Astrocyte of the spinal cord (primary cell): ENCODE measurements at regions not wholly inside any gene's neighbourhood (a gene's known extent, or its start where the extent isn't known, plus 50 kb on each side); places are given as distances from the start of the nearest gene placed in this dataset.

Experiments used
- DNase-seq: peaks from one replicate; pipeline ENCODE4 v3.0.0; 2011; ENCODE audit warnings: low read depth, low spot score
- H3K4me3 ChIP-seq: 2 replicates; pipeline ENCODE4 v1.5.1; 2011; ENCODE audit warnings: low read depth, mild to moderate bottlenecking, low read length, moderate library complexity
- CTCF ChIP-seq: IDR thresholded peaks from 2 replicates; pipeline ENCODE4 v1.5.1; 2012; ENCODE audit warnings: low read depth, mild to moderate bottlenecking, low read length, inconsistent platforms
- in situ Hi-C: cut with HindIII; loops from 2 replicates; pipeline ENCODE4 v1.10.0; 2017; ENCODE audit warnings: low sequenced_read_pairs

- TF ChIP-seq CTCF = no peak
- DNase-seq = no peak
- in situ Hi-C loops = no loop called here
- no peak overlapping the region for H3K4me3 ChIP-seq
Measured at GRCh38 chr9:96048104-96048955, 172.8 kb downstream of the ERCC6L2 start.

GRCh38 chr9:96047741-96048103 lies 172.2 kb downstream of the ERCC6L2 start:
- in situ Hi-C loops = no loop called here
- H3K4me3 ChIP-seq = no peak overlapping the region
- TF ChIP-seq CTCF = no peak
- no peak for DNase-seq

- no peak for DNase-seq
- no peak for TF ChIP-seq CTCF
- no peak overlapping the region for H3K4me3 ChIP-seq
- in situ Hi-C loops = no loop called here
Measured at GRCh38 chr9:96047116-96047639, 171.7 kb downstream of the ERCC6L2 start.

GRCh38 chr9:96045811-96046210 lies 170.3 kb downstream of the ERCC6L2 start:
- no peak for TF ChIP-seq CTCF
- no peak for DNase-seq
- in situ Hi-C loops = no loop called here
- H3K4me3 ChIP-seq = no peak overlapping the region

GRCh38 chr9:96044401-96044800 lies 168.9 kb downstream of the ERCC6L2 start:
- in situ Hi-C loops = no loop called here
- TF ChIP-seq CTCF = no peak
- no peak for DNase-seq
- H3K4me3 ChIP-seq = no peak overlapping the region

GRCh38 chr9:96040591-96041461 lies 165.3 kb downstream of the ERCC6L2 start:
- in situ Hi-C loops = no loop called here
- H3K4me3 ChIP-seq = no peak overlapping the region
- DNase-seq = no peak
- TF ChIP-seq CTCF = no peak
